ENCODE measurements at regions not wholly inside any gene's neighbourhood (a gene's known extent, or its start where the extent isn't known, plus 50 kb on each side); places are given as distances from the start of the nearest gene placed in this dataset.
"Not testable (repeated sequence)": the region's sequence is repeated elsewhere in the genome, so short reads cannot be mapped to it uniquely, and the experiment has no call there.

- Mint-ChIP-seq H3K4me1 (no peaks in the 10 kb centered on the region), H3K9me3 (no peaks in the 10 kb centered on the region), H3K4me3 (no peak overlapping the region), H3K27me3 (peaks cover 3% of the 10 kb centered on the region), H3K27ac (no peak overlapping the region), H3K36me3 (ENCODE audit: low read depth) (no peaks in the 10 kb centered on the region)
- ChIA-PET POLR2A (no interaction called here), CTCF (no interaction called here)
- DNase-seq = no peak
Observed at GRCh38 chr6:134797400-134798113, 152.3 kb downstream of the ALDH8A1 start.

DNA sequence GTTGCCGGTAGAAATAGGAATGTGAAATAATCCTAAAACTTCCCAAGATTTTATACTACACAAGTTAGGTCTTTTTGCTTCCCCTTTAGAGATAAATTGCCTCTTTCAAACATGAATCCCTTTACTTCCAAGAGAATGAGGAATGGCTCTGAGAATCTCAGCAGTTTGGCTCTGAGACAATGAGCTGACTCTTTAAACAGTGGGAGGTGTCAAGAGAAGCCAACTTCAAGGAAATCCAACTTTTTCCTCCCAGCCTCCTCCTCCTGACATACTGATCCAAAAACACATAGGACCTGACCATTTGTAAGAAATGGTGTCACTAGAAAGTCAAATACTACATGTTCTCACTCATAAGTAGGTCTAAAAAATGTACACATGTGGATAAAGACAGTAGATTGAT, 154.2 kb downstream of the ALDH8A1 start:
- Mint-ChIP-seq H3K9me3 (peaks cover 7% of the 10 kb centered on the region), H3K27me3 (peaks cover 8% of the 10 kb centered on the region), H3K27ac (no peak overlapping the region), H3K4me3 (no peak overlapping the region), H3K4me1 (no peaks in the 10 kb centered on the region), H3K36me3 (ENCODE audit: low read depth) (no peaks in the 10 kb centered on the region)
- ChIA-PET POLR2A (no interaction called here), CTCF (interaction anchor here (0.6 kb wide), 1 partner anchor 157 kb away, joined by 3 read pairs; no protein-coding TSS in a partner anchor)
- no peak for DNase-seq

DNA sequence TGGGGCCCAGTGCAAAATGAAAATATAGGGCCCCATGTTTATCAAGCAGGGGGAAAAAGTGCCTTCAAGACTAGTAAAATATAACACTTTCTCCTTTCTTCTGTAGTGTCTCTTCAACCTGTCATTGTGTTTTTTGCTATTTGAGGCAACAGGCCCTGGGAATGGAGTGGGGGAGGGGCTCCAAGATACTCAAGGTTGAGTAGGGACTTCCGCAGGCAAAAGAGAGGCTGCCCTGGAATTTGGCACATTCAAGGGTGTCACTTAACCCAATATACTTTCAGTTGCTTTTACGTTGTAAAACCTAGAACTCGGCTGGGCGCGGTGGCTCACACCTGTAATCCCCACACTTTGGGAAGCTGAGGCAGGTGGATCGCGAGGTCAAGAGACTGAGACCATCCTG, 154.9 kb downstream of the ALDH8A1 start:
- Mint-ChIP-seq H3K9me3 (peaks cover 12% of the 10 kb centered on the region), H3K27me3 (peaks cover 8% of the 10 kb centered on the region), H3K36me3 (ENCODE audit: low read depth) (no peaks in the 10 kb centered on the region), H3K4me1 (no peaks in the 10 kb centered on the region), H3K27ac (no peak overlapping the region), H3K4me3 (no peak overlapping the region)
- POLR2A ChIA-PET = no interaction called here
- DNase-seq = no peak
- CTCF ChIA-PET = interaction anchor here (0.6 kb wide), 1 partner anchor 156 kb away, joined by 3 read pairs; no protein-coding TSS in a partner anchor

- H3K36me3 Mint-ChIP-seq (ENCODE audit: low read depth); H3K27me3 Mint-ChIP-seq; DNase-seq; H3K27ac Mint-ChIP-seq; H3K4me3 Mint-ChIP-seq; POLR2A ChIA-PET; H3K4me1 Mint-ChIP-seq: not testable (repeated sequence)
- peaks cover 12% of the 10 kb centered on the region for H3K9me3 Mint-ChIP-seq
- CTCF ChIA-PET = interaction anchor here (1.5 kb wide), 1 partner anchor 11 kb away, joined by 3 read pairs; no protein-coding TSS in a partner anchor
Observed at GRCh38 chr6:134791243-134791843, 158.6 kb downstream of the ALDH8A1 start.

GRCh38 chr6:134787261-134787877, 162.5 kb downstream of the ALDH8A1 start:
- Mint-ChIP-seq H3K36me3 (ENCODE audit: low read depth) (no peaks in the 10 kb centered on the region), H3K27ac (no peak overlapping the region), H3K9me3 (peaks cover 12% of the 10 kb centered on the region), H3K27me3 (peaks cover 3% of the 10 kb centered on the region), H3K4me1 (no peaks in the 10 kb centered on the region), H3K4me3 (no peak overlapping the region)
- ChIA-PET CTCF (no interaction called here), POLR2A (no interaction called here)
- DNase-seq = no peak

DNA sequence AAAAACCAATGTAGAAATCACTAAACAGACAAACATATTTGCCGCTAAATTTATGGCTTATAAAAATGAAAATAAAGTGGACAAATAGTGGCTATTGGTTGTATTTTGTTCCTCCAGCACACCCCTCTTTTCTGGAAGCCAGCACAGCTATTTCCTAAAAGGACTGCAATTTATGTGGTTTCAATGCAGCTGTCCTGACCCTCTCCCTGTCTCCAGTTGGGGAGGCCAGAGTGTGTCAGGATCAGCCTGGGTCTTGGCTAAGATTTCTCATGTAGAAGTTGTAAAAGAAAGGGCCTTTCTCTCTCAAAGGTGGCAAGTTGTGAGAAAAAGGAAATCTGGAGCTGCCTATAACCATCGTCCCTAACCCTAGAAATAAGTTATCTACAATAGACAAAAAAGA, 165.6 kb downstream of the ALDH8A1 start:
- Mint-ChIP-seq H3K4me3 (no peak overlapping the region), H3K4me1 (no peaks in the 10 kb centered on the region), H3K36me3 (ENCODE audit: low read depth) (no peaks in the 10 kb centered on the region), H3K9me3 (peaks cover 5% of the 10 kb centered on the region), H3K27me3 (no peaks in the 10 kb centered on the region), H3K27ac (no peak overlapping the region)
- ChIA-PET CTCF (interaction anchor here (1.7 kb wide), 1 partner anchor 157 kb away, joined by 3 read pairs; no protein-coding TSS in a partner anchor), POLR2A (no interaction called here)
- no peak for DNase-seq

GRCh38 chr6:134778431-134778830, 171.5 kb downstream of the ALDH8A1 start:
- DNase-seq = no peak
- Mint-ChIP-seq H3K36me3 (ENCODE audit: low read depth) (no peaks in the 10 kb centered on the region), H3K9me3 (peaks cover 5% of the 10 kb centered on the region), H3K4me3 (no peak overlapping the region), H3K4me1 (no peaks in the 10 kb centered on the region), H3K27ac (no peak overlapping the region), H3K27me3 (no peaks in the 10 kb centered on the region)
- CTCF ChIA-PET = no interaction called here
- POLR2A ChIA-PET = no interaction called here

DNA sequence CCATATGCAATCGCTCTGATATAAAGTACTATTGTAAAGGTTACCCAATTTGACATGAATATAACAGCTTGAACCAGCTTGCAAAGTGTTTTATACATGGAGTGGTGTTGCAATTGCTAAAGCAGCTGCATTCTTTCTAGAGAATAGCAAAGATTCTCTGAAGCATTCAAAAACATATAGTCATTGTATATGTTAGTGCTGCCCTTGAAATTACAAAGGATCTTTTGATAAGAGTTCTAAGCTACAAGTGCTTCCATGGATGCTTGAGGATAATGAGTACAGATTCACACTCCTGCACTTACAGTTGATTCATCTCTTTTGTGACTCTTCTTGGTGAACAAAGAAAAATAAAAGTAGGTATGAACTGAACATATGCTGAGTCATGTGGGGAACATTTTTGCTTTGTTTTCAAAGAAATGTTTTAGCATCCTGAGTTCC, 175.7 kb downstream of the ALDH8A1 start:
- H3K4me1 Mint-ChIP-seq = no peaks in the 10 kb centered on the region
- H3K4me3 Mint-ChIP-seq = no peak overlapping the region
- no peaks in the 10 kb centered on the region for H3K36me3 Mint-ChIP-seq (ENCODE audit: low read depth)
- no peaks in the 10 kb centered on the region for H3K9me3 Mint-ChIP-seq
- no peak for DNase-seq
- peaks cover 4% of the 10 kb centered on the region for H3K27me3 Mint-ChIP-seq
- CTCF ChIA-PET = interaction anchor here (1.5 kb wide), 1 partner anchor 165 kb away, joined by 3 read pairs; no protein-coding TSS in a partner anchor
- POLR2A ChIA-PET = no interaction called here
- no peak overlapping the region for H3K27ac Mint-ChIP-seq

GRCh38 chr6:134772671-134773360, 177.1 kb downstream of the ALDH8A1 start:
- Mint-ChIP-seq H3K27ac (no peak overlapping the region), H3K9me3 (no peaks in the 10 kb centered on the region), H3K27me3 (peaks cover 10% of the 10 kb centered on the region), H3K36me3 (ENCODE audit: low read depth) (no peaks in the 10 kb centered on the region), H3K4me3 (no peak overlapping the region), H3K4me1 (no peaks in the 10 kb centered on the region)
- POLR2A ChIA-PET = no interaction called here
- no peak for DNase-seq
- CTCF ChIA-PET = interaction anchor here (0.6 to 1.5 kb wide), 3 partner anchors 39 to 709 kb away, joined by 3 read pairs; no protein-coding TSS in a partner anchor

- no peaks in the 10 kb centered on the region for H3K36me3 Mint-ChIP-seq (ENCODE audit: low read depth)
- POLR2A ChIA-PET = no interaction called here
- DNase-seq = no peak
- H3K27ac Mint-ChIP-seq = no peak overlapping the region
- CTCF ChIA-PET = no interaction called here
- no peaks in the 10 kb centered on the region for H3K9me3 Mint-ChIP-seq
- peaks cover 15% of the 10 kb centered on the region for H3K27me3 Mint-ChIP-seq
- no peak overlapping the region for H3K4me3 Mint-ChIP-seq
- no peaks in the 10 kb centered on the region for H3K4me1 Mint-ChIP-seq
Observed at GRCh38 chr6:134768931-134769330, 181.0 kb downstream of the ALDH8A1 start.

DNA sequence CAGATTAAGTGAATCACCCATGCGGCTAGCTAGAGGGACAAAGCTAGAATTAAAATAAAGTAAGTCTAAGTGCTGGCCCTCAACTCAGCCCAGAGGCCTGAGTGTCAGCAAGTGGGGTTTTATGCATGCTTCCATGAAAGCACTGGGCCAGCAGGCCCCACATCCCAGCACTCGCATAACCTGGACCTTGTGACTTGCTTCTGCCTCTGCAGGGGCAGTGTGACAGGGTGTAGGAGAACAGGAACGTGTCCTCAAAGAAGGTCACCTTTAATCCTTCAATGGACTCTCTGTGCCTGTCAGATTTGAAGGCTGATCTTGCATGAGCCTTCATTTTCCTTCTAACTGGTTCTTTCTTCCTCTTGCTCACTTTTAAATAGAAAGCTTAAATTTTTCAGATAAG, 183.4 kb downstream of the ALDH8A1 start:
- Mint-ChIP-seq H3K27me3 (peaks cover 16% of the 10 kb centered on the region), H3K27ac (no peak overlapping the region), H3K9me3 (no peaks in the 10 kb centered on the region), H3K4me1 (no peaks in the 10 kb centered on the region), H3K36me3 (ENCODE audit: low read depth) (no peaks in the 10 kb centered on the region), H3K4me3 (no peak overlapping the region)
- ChIA-PET POLR2A (no interaction called here), CTCF (no interaction called here)
- no peak for DNase-seq

DNA sequence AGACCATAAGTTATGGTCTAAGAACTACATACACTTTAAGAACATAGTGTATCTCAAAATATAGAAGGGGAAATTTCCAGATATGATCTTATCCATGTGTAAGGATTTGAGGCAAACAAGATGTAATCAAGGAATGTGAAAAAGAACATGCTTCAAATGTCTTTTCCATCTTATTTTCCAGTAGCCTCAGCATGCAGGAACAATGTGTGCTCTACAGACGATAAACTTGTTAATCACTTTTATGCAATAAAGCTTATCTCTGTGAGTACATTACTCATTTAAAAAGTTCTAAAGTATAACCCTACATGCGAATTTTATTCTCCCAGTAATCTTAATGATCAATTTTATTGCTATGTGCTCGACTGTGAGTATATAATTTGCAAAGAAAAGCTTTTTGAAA, 185.2 kb downstream of the ALDH8A1 start:
- Mint-ChIP-seq H3K27me3 (peaks cover 12% of the 10 kb centered on the region), H3K36me3 (ENCODE audit: low read depth) (no peaks in the 10 kb centered on the region), H3K4me1 (no peaks in the 10 kb centered on the region), H3K27ac (no peak overlapping the region), H3K4me3 (no peak overlapping the region), H3K9me3 (no peaks in the 10 kb centered on the region)
- CTCF ChIA-PET = no interaction called here
- no peak for DNase-seq
- POLR2A ChIA-PET = no interaction called here

DNA sequence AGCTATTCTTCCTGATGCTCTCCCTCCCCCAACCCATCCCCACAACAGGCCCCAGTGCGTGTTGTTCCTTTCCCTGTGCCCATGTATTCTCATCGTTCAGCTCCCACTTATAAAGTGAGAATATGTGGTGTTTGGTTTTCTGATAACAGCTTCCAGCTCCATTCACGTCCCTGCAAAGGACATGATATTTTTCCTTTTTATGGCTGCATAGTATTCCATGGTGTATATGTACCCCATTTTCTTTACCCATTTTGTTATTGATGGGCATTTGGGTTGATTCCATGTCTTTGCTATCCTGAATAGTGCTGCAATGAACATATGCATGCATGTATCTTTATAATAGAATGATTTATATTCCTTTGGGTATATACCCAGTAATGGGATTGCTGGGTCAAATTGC, 186.3 kb downstream of the ALDH8A1 start:
- H3K4me1 Mint-ChIP-seq; H3K27me3 Mint-ChIP-seq; DNase-seq; H3K9me3 Mint-ChIP-seq; H3K36me3 Mint-ChIP-seq (ENCODE audit: low read depth); CTCF ChIA-PET; H3K4me3 Mint-ChIP-seq; H3K27ac Mint-ChIP-seq; POLR2A ChIA-PET: not testable (repeated sequence)

All from activated CD4-positive, alpha-beta T cell treated with anti-CD3 and anti-CD28 coated beads, Interleukin-2, amount 10 ng/mL, durations not matched to agents 7 days and 5 days (primary cell).